GM12878 (cell line): ENCODE measurements at regions not wholly inside any gene's neighbourhood (a gene's known extent, or its start where the extent isn't known, plus 50 kb on each side); places are given as distances from the start of the nearest gene placed in this dataset.

ENCODE experiments used
- ATAC-seq: fragments of 200-7000 bp; cut with Tn5 transposase; 3 replicates; pipeline ENCODE4 v1.9.1; 2020; ENCODE audit warnings: mild to moderate bottlenecking, moderate library complexity
- BruUV-seq: library from RNA; stranded (reverse); fragments of 400-500 nt; replicated peaks from 2 replicates; lab custom pipeline; 2021; lab: Mats Ljungman, UMichigan
- CTCF ChIA-PET: fragments of 300-600 bp; sonication (Branson Sonifier 250); formaldehyde crosslinking; extraction: SDS; loops from one replicate; lab custom pipeline; 2021; ENCODE audit warnings: inconsistent platforms; lab: Yijun Ruan, JAX
- POLR2A ChIA-PET: fragments of 350-600 bp; formaldehyde crosslinking; extraction: SDS; loops from one replicate; lab custom pipeline; 2021; ENCODE audit warnings: inconsistent platforms; lab: Charles Lee
- RAD21 ChIA-PET: fragments of 300-600 bp; sonication (Branson Sonifier 250); formaldehyde crosslinking; loops from one replicate; lab custom pipeline; 2023; ENCODE audit warnings: antibody characterized with exemption; ENCODE audit not compliant: unreplicated experiment; lab: Charles Lee
- SMC1A ChIA-PET: fragments of 300-600 bp; sonication (Branson Sonifier 250); formaldehyde crosslinking; loops from one replicate; lab custom pipeline; 2023; ENCODE audit not compliant: unreplicated experiment, uncharacterized antibody; lab: Charles Lee
- DNase-seq: peaks from one replicate; pipeline ENCODE4 v3.0.0-alpha.2; 2011; ENCODE audit warnings: low read depth, low spot score
- FAIRE-seq: peaks from 3 replicates; lab custom pipeline; 2011; peaks lifted over from hg19 to GRCh38; lab: Jason Lieb, UNC
- H2AFZ ChIP-seq: 2 replicates; pipeline ENCODE4 v1.6.0; 2011; ENCODE audit warnings: low read depth, low read length, control low read depth; ENCODE audit not compliant: control insufficient read depth
- H3K27ac ChIP-seq: 2 replicates; pipeline ENCODE4 v1.5.1; 2011; ENCODE audit warnings: control low read depth; ENCODE audit not compliant: control insufficient read depth, insufficient read depth
- H3K27me3 ChIP-seq, 2 experiments: replicated peaks in 1 of 2; 2 replicates each; pipeline versions ENCODE4 v1.6.0 to v1.6.1; 2011; ENCODE audit warnings: low read length in 1 of 2; ENCODE audit not compliant: control insufficient read depth in 2 of 2, insufficient read depth in 2 of 2
- H3K36me3 ChIP-seq, 2 experiments: 2 replicates each; pipeline ENCODE4 v1.5.1; 2011; ENCODE audit warnings: low read length in 1 of 2; ENCODE audit not compliant: control insufficient read depth in 2 of 2, insufficient read depth in 2 of 2
- H3K4me1 ChIP-seq: 2 replicates; pipeline ENCODE4 v1.6.1; 2011; ENCODE audit warnings: mild to moderate bottlenecking, low read length, moderate library complexity, mixed read lengths; ENCODE audit not compliant: control insufficient read depth, insufficient read depth
- H3K4me2 ChIP-seq: 2 replicates; pipeline ENCODE4 v1.6.0; 2011; ENCODE audit warnings: control low read depth; ENCODE audit not compliant: control insufficient read depth, insufficient read depth
- H3K4me3 ChIP-seq: fragments of 200-600 bp; sonication (generic); 2 replicates; pipeline ENCODE4 v1.5.1; 2016
- H3K79me2 ChIP-seq: 2 replicates; pipeline ENCODE4 v1.6.0; 2011; ENCODE audit warnings: low read length; ENCODE audit not compliant: control insufficient read depth, insufficient read depth
- H3K9ac ChIP-seq: 2 replicates; pipeline ENCODE4 v1.8.0; 2011; ENCODE audit warnings: low read length, control low read depth, mixed read lengths; ENCODE audit not compliant: control insufficient read depth, insufficient read depth
- H3K9me3 ChIP-seq: replicated peaks from 3 replicates; pipeline ENCODE4 v1.5.1; 2011; ENCODE audit warnings: mild to moderate bottlenecking, low read length; ENCODE audit not compliant: control insufficient read depth, insufficient read depth
- H4K20me1 ChIP-seq: 2 replicates; pipeline ENCODE4 v1.6.0; 2011; ENCODE audit not compliant: control insufficient read depth, insufficient read depth
- BACH1 ChIP-seq: fragments of 450-650 bp; IDR thresholded peaks from 2 replicates; pipeline ENCODE4 v1.6.1; 2017; ENCODE audit warnings: mild to moderate bottlenecking, borderline replicate concordance
- CTCF ChIP-seq, 3 experiments: IDR thresholded peaks in 2 of 3; conservative IDR thresholded peaks in 1 of 3; 2 replicates each; pipeline ENCODE4 v1.5.1; 2011; ENCODE audit warnings: low read depth in 3 of 3, low read length in 3 of 3, mild to moderate bottlenecking in 3 of 3, control low read depth in 2 of 3, moderate library complexity in 2 of 3, inconsistent platforms in 1 of 3, mixed read lengths in 1 of 3; ENCODE audit not compliant: control insufficient read depth in 2 of 3, insufficient read depth in 1 of 3; ENCODE audit errors: extremely low read depth in 1 of 3
- PBX3 ChIP-seq: IDR thresholded peaks from 2 replicates; pipeline ENCODE4 v1.6.1; 2011; ENCODE audit warnings: mild to moderate bottlenecking, low read depth, low read length, moderate library complexity; ENCODE audit not compliant: insufficient replicate concordance
- PRDM15 ChIP-seq: fragments of 450-650 bp; formaldehyde crosslinking; IDR thresholded peaks from 2 replicates; pipeline ENCODE4 v1.4.0; 2020; ENCODE audit warnings: mild to moderate bottlenecking, moderate library complexity
- RCOR1 ChIP-seq: conservative IDR thresholded peaks from 2 replicates; pipeline ENCODE4 v1.6.1; 2012; ENCODE audit warnings: low read depth, low read length, improper control_type of control experiment
- RELB ChIP-seq: fragments of 450-650 bp; IDR thresholded peaks from 2 replicates; pipeline ENCODE4 v1.6.1; 2017; ENCODE audit warnings: low read depth, mild to moderate bottlenecking, moderate library complexity
- REST ChIP-seq: IDR thresholded peaks from 2 replicates; pipeline ENCODE4 v1.6.1; 2012; ENCODE audit warnings: mild to moderate bottlenecking, low read depth, low read length
- SREBF2 ChIP-seq: IDR thresholded peaks from 2 replicates; pipeline ENCODE4 v1.6.1; 2012; ENCODE audit warnings: mild to moderate bottlenecking, low read length
- SUZ12 ChIP-seq: fragments of 200-600 bp; sonication (generic); IDR thresholded peaks from one replicate; pipeline ENCODE4 v1.6.1; 2018; ENCODE audit warnings: antibody characterized with exemption, mild to moderate bottlenecking; ENCODE audit not compliant: unreplicated experiment
- WGBS: methylation state at CpG from one replicate; pipeline ENCODE4 v1.1.6; 2016; ENCODE audit warnings: low lambda C conversion rate; ENCODE audit not compliant: insufficient replicate concordance, insufficient coverage; ENCODE audit errors: missing lambda C conversion rate; 5-methylcytosine and 5-hydroxymethylcytosine counted together
- in situ Hi-C: fragments of 300-500 bp; cut with MboI; formaldehyde crosslinking; loops from 9 replicates; pipeline ENCODE4 v1.14.3; 2018; ENCODE audit warnings: mixed read lengths
- intact Hi-C: fragments of 100-400 bp; cut with micrococcal nuclease; formaldehyde crosslinking; loops from one replicate; pipeline ENCODE4 v1.14.2; 2022; ENCODE audit not compliant: unreplicated experiment

GRCh38 chr7:81419731-81420130 is 350.1 kb downstream of the HGF start (continued):
- TF ChIP-seq PBX3, result no peak
- TF ChIP-seq, all 136 proteins: peak for 0

GRCh38 chr7:81416659-81417058 is 353.2 kb downstream of the HGF start:
- Histone ChIP-seq H3K27me3 (no peaks in the 10 kb centered on the region), H3K36me3 (no peaks in the 10 kb centered on the region), H3K4me2 (no peak overlapping the region), H3K4me1 (no peaks in the 10 kb centered on the region), H3K79me2 (no peaks in the 10 kb centered on the region), H2AFZ (no peak overlapping the region), H3K9ac (no peak overlapping the region), H3K27ac (no peak overlapping the region), H4K20me1 (no peaks in the 10 kb centered on the region), H3K9me3 (no peaks in the 10 kb centered on the region), H3K4me3 (no peak overlapping the region)
- ChIA-PET RAD21 (no interaction called here), SMC1A (no interaction called here), CTCF (no interaction called here), POLR2A (no interaction called here)
- intact Hi-C loops (no loop called here), in situ Hi-C loops (no loop called here)
- WGBS, result 0% methylated on average over 1 of the region's 1 CpG
- BruUV-seq, result no TSS peak
- no peak for FAIRE-seq
- no peak for DNase-seq
- no peak for ATAC-seq
- TF ChIP-seq RELB, result no peak
- no peak for TF ChIP-seq REST
- no peak for TF ChIP-seq SREBF2
- no peak for TF ChIP-seq RCOR1
- no peak for TF ChIP-seq PRDM15 (CRISPR knock-in tag)
- no peak for TF ChIP-seq BACH1
- TF ChIP-seq CTCF (IDR thresholded peaks at IDR 0.05 in 2 of 3, conservative IDR thresholded peaks at IDR 0.05 in 1 of 3; ENCODE audit: control insufficient read depth in 2 of 3, extremely low read depth in 1 of 3, insufficient read depth in 1 of 3, low read depth in 3 of 3, low read length in 3 of 3), result no peak
- no peak for TF ChIP-seq SUZ12
